Kidney epithelial cell (primary cell): ENCODE measurements at regions not wholly inside any gene's neighbourhood (a gene's known extent, or its start where the extent isn't known, plus 50 kb on each side); places are given as distances from the start of the nearest gene placed in this dataset.

ENCODE experiments used
- DNase-seq: peaks from one replicate; pipeline ENCODE4 v3.0.0-alpha.2; 2010; ENCODE audit warnings: low read depth
- H3K27me3 ChIP-seq: 2 replicates; pipeline ENCODE4 v1.6.0; 2011; ENCODE audit warnings: low read length; ENCODE audit not compliant: control insufficient read depth, insufficient read depth
- H3K36me3 ChIP-seq: 2 replicates; pipeline ENCODE4 v1.5.1; 2011; ENCODE audit warnings: low read length; ENCODE audit not compliant: control insufficient read depth, insufficient read depth
- H3K4me3 ChIP-seq: 2 replicates; pipeline ENCODE4 v1.5.1; 2011; ENCODE audit warnings: low read depth, mild to moderate bottlenecking, control low read depth, low read length
- CTCF ChIP-seq: IDR thresholded peaks from 2 replicates; pipeline ENCODE4 v1.5.1; 2011; ENCODE audit warnings: mild to moderate bottlenecking, moderate library complexity, low read length, control low read depth, inconsistent platforms; ENCODE audit not compliant: insufficient read depth, poor library complexity, severe bottlenecking

- Histone ChIP-seq H3K27me3 (no peaks in the 10 kb centered on the region), H3K36me3 (no peaks in the 10 kb centered on the region), H3K4me3 (no peak overlapping the region)
- no peak for TF ChIP-seq CTCF
- DNase-seq, result no peak
Measured at GRCh38 chr12:25872137-25872536, 86.3 kb upstream of the RASSF8 start.

- no peak for TF ChIP-seq CTCF
Measured at GRCh38 chr12:25875661-25876060, 82.8 kb upstream of the RASSF8 start.

GRCh38 chr12:25876383-25877045, 82.0 kb upstream of the RASSF8 start:
- Histone ChIP-seq H3K36me3 (no peaks in the 10 kb centered on the region), H3K27me3 (no peaks in the 10 kb centered on the region), H3K4me3 (no peak overlapping the region)
- DNase-seq, result no peak
- TF ChIP-seq CTCF, result no peak

More at GRCh38 chr12:25875661-25876060, 82.8 kb upstream of the RASSF8 start:
- H3K4me3 ChIP-seq, result no peak overlapping the region
- H3K27me3 ChIP-seq, result no peaks in the 10 kb centered on the region
- no peak for DNase-seq
- no peaks in the 10 kb centered on the region for H3K36me3 ChIP-seq

GRCh38 chr12:25877446-25877845, 81.0 kb upstream of the RASSF8 start:
- no peaks in the 10 kb centered on the region for H3K36me3 ChIP-seq
- DNase-seq, result no peak
- no peak overlapping the region for H3K4me3 ChIP-seq
- no peaks in the 10 kb centered on the region for H3K27me3 ChIP-seq
- TF ChIP-seq CTCF, result no peak

- DNase-seq, result no peak
- no peak overlapping the region for H3K4me3 ChIP-seq
- no peak for TF ChIP-seq CTCF
- no peaks in the 10 kb centered on the region for H3K36me3 ChIP-seq
- H3K27me3 ChIP-seq, result no peaks in the 10 kb centered on the region
Measured at GRCh38 chr12:25882266-25882665, 76.2 kb upstream of the RASSF8 start.
